GM21528 (cell line): ENCODE measurements at regions not wholly inside any gene's neighbourhood (a gene's known extent, or its start where the extent isn't known, plus 50 kb on each side); places are given as distances from the start of the nearest gene placed in this dataset.
A peak's percentile ranks its signal among the peaks of the same experiment; 100 is the strongest.

Experiments
- ATAC-seq: cut with Tn5 transposase; IDR thresholded peaks from one replicate; pipeline ENCODE4 v1.9.1; 2021; ENCODE audit warnings: mild to moderate bottlenecking, moderate library complexity; ENCODE audit not compliant: unreplicated experiment, low FRiP score

DNA sequence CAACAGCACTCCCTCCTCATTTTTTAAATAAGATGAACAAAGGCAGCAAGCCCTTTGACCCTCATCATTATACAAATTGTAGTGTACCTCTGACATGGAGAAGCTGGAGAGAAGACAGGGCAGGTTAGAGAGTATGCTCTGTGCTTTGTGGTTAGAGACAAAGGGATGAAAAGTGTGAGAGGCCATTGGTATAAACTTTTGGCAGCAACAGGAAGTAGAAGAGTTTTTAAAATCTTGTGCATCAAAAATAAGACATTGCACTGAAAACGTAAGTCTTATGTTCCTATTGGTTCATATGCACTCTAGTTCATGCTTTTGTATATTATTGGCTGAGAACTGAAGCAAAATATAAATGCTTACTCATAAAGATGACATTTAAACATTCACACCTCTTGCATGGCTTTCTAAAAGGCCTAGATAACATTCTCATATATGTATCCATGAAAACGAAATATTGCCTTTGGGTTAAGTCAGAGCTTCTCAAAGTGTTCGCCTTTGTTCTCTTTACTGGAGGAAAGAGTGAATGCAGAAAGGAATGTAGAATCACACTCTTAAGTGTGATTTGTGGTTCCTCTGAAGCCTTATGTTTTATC lies 158.0 kb downstream of the PALM2AKAP2 start:
- no peak for ATAC-seq

GRCh38 chr9:109939698-109940342 lies 159.8 kb downstream of the PALM2AKAP2 start:
- no peak for ATAC-seq

GRCh38 chr9:109940561-109940960 lies 160.6 kb downstream of the PALM2AKAP2 start:
- no peak for ATAC-seq

DNA sequence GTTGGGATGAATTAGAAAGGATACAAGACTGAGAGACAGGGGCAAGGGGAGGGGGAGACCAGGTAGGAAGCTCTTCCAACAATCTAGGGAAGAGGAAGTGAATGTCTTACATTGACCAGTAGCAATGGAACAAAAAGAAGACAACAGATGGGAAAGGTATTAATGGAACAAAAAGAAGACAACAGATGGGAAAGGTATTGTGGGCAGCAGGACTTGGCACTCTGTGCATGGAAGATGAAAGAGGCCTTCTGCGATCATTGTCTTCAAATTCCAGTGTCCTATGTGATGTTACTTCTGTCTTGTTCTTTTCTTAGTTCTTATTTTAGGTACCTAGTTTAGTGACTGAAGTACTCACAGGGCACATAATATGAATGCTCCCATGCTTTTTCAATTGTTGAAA lies 161.8 kb downstream of the PALM2AKAP2 start:
- ATAC-seq, result no peak

DNA sequence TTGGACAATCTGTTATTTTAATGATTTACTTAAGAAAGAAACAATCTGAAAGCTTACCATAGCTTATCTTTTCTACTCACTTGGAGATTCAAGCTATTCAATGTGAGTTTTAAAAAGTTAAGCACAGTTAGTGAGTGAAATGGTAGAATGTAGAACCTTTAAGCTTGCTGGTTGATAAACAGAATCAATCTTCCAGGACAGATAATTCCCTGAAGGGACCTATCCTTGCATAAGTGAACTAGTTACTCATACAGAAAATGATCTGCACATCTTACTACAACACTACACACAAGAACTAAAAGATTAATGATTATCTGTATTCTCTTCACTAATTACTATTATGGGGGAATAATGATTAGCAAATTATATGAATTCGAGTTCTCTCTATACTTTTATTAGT lies 165.6 kb downstream of the PALM2AKAP2 start:
- no peak for ATAC-seq

GRCh38 chr9:109948453-109948852 lies 168.5 kb downstream of the PALM2AKAP2 start:
- no peak for ATAC-seq

DNA sequence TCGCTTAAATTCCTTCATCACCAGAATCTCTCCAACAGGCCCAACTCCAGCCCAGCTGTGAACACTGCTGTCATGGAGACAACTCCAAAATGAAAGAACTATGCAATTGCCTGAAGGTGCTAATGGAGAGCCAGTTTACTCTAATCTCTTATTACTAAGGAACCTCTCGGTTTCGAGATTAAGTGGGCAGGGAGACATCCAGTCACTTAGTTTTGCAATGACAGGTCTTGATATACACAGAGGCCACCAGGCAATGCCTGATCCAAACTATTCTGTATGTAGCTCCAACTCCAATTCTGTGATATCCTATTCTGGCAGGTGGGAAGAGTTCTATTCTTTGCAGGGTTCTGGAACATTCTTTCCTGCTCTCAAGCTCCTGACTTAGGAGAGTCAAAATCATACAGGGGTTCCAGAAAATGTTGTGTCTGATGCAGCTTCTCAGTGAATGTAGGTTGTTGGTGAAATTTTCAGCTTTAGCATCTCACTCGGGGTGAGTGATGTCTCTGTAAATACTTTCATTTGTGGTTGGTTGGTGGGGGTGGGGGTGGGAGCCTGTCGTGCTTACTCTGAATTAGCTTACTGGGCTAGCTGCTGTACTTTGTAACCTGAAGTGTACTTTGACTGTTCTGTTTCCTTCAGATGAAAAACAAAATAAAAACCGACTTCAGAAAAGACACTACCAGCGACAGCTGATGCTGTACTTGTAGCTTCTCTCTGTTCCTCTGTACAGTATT lies 170.9 kb downstream of the PALM2AKAP2 start:
- no peak for ATAC-seq

DNA sequence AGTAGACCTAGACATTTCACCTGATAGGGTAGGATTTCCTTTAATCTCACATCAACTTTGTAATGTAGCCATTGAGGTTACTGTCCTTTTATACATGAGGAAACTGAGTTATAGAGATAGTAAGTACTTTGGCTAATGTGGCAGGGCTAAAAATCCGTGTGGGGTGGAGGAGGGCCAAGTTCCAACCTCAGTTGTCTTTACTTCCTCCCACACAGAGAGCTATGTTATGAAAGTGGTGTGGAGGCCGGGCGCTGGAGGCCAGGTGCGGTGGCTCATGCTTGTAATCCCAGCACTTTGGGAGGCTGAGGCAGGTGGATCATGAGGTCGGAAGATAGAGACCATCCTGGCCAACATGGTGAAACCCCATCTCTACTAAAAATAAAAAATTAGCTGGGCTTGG lies 173.3 kb downstream of the PALM2AKAP2 start:
- ATAC-seq, result no peak

DNA sequence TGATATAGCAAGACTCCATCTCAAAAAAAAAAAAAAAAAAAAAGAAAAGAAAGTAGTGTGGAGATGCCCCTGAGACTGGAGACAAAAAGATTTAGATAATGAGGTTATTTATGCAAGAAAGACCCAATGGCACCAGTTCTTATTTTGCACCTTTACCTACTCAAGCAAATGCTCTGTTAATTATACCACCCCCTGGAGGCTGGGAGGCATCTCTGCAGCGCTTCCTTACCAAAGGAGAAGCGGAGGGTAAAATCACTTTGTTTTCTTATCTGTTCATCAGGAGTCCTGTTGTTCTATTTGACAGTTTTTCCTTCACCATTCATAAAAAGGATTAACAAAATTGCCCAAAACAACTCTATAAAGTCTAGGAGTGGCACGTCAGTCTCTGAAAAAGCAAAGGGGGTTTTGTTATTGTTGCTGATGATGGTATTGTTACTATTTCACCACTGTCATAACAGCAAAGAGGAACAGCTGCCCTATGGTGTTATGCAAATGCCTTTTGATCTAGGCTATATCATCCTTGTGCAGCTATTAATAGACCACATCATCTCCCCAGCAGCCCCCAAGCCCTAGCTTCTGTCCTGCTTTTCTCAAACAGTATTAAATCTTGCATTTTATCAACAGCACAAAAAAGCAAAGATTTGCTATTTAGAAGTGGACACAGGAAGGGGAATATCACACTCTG lies 174.0 kb downstream of the PALM2AKAP2 start:
- no peak for ATAC-seq

- no peak for ATAC-seq
These were observed 176.9 kb downstream of the PALM2AKAP2 start for GRCh38 chr9:109956717-109957440.

GRCh38 chr9:109959679-109960078 lies 179.7 kb downstream of the PALM2AKAP2 start:
- ATAC-seq, result no peak

GRCh38 chr9:109961626-109962025 lies 181.6 kb downstream of the PALM2AKAP2 start:
- no peak for ATAC-seq

- no peak for ATAC-seq
These were observed 182.2 kb downstream of the PALM2AKAP2 start for GRCh38 chr9:109962215-109962614.

- no peak for ATAC-seq
These were observed 183.1 kb downstream of the PALM2AKAP2 start for GRCh38 chr9:109963079-109963478.

- ATAC-seq, result peak; percentile 46
These were observed 186.8 kb downstream of the PALM2AKAP2 start for GRCh38 chr9:109966643-109967368.

- ATAC-seq, result peak; percentile 33
These were observed 187.9 kb downstream of the PALM2AKAP2 start for GRCh38 chr9:109967651-109968642.

DNA sequence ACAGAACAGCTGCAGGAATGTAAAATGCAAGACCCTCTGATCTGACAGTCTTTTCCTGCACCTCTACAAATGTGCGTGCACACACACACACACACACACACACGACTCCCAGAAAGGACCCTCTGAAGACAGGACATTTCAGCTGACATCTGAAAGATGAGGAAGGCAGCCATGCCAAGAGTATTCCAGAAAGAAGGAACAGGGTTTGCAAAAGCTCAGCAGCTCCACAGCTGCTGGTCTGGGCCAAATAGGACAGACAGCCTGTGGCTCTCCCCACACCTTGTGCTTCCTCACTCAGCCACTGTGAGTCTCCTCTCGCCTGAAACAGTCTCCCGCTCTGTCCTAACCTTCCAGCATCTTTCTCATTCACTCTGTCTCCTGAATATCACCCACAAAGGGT lies 189.0 kb downstream of the PALM2AKAP2 start:
- ATAC-seq, result no peak

DNA sequence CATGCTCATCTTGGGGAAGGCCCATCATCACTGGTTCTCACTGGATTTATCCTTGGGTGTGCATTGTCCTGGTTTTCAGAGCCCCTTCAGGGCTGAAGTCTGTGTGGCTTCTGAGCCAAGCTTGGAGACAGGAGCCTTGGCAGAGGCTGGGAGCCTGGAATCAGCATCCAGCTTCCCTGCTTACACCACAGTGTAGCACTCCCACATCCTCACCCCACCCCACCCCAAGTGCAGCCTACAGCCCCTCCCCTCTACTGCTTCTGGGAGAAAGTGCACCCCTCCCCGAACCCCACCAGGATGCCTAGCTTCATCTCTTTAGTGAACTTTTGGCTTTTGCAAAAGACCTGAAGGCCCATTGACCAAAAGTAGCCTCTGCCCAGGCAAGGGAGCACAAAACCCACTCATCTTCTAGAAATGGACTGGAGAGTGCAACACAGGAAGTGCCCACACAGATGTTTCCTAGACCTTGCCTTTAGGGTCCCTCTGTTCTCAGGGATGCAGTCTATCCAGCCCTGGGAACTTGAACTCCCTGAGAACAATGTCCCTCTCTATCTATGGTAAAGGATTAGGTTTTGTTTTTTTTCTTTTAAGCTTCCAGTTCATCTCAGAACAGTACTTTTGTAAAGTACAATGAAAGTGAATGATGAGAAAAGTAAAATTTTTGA lies 189.7 kb downstream of the PALM2AKAP2 start:
- no peak for ATAC-seq
